ENCODE measurements at regions not wholly inside any gene's neighbourhood (a gene's known extent, or its start where the extent isn't known, plus 50 kb on each side); places are given as distances from the start of the nearest gene placed in this dataset.

- TF ChIP-seq CTCF (conservative IDR thresholded peaks at IDR 0.05; ENCODE audit: low read depth, low read length) (no peak), EZH2 (IDR thresholded peaks at IDR 0.05; ENCODE audit: borderline replicate concordance, low read depth, low read length, poor library complexity, severe bottlenecking) (no peak)
Observed at GRCh38 chr22:22125028-22125578, 119.5 kb upstream of the VPREB1 start.

All from A673 (cell line).